ENCODE measurements at regions not wholly inside any gene's neighbourhood (a gene's known extent, or its start where the extent isn't known, plus 50 kb on each side); places are given as distances from the start of the nearest gene placed in this dataset.
"Not testable (repeated sequence)": the region's sequence is repeated elsewhere in the genome, so short reads cannot be mapped to it uniquely, and the experiment has no call there.

GRCh38 chr18:28334516-28334915 is 157.6 kb upstream of the CDH2 start:
- no peak for DNase-seq
- no peak for ATAC-seq (replicated peaks)
- no peak overlapping the region for H3K4me3 Mint-ChIP-seq
- no peaks in the 10 kb centered on the region for H3K4me1 Mint-ChIP-seq
- no peaks in the 10 kb centered on the region for H3K36me3 Mint-ChIP-seq
- H3K9me3 Mint-ChIP-seq = peaks cover 3 to 6% of the 10 kb centered on the region in 2 donors
- H3K27me3 Mint-ChIP-seq = no peaks in the 10 kb centered on the region
- no peak overlapping the region for H3K27ac Mint-ChIP-seq

- Mint-ChIP-seq H3K27me3 (no peaks in the 10 kb centered on the region), H3K4me3 (no peak overlapping the region), H3K36me3 (no peaks in the 10 kb centered on the region), H3K9me3 (peaks cover 3 to 6% of the 10 kb centered on the region in 2 donors), H3K27ac (no peak overlapping the region), H3K4me1 (no peaks in the 10 kb centered on the region)
- no peak for ATAC-seq (replicated peaks)
- DNase-seq = no peak
Measured at GRCh38 chr18:28332071-28332470, 155.1 kb upstream of the CDH2 start.

GRCh38 chr18:28331551-28331950 is 154.6 kb upstream of the CDH2 start:
- H3K4me1 Mint-ChIP-seq = no peaks in the 10 kb centered on the region
- DNase-seq = no peak
- H3K9me3 Mint-ChIP-seq = peaks cover 3 to 6% of the 10 kb centered on the region in 2 donors
- H3K4me3 Mint-ChIP-seq = no peak overlapping the region
- no peak overlapping the region for H3K27ac Mint-ChIP-seq
- no peaks in the 10 kb centered on the region for H3K36me3 Mint-ChIP-seq
- H3K27me3 Mint-ChIP-seq = no peaks in the 10 kb centered on the region
- no peak for ATAC-seq (replicated peaks)

- H3K4me3 Mint-ChIP-seq = no peak overlapping the region
- H3K27me3 Mint-ChIP-seq = no peaks in the 10 kb centered on the region
- no peaks in the 10 kb centered on the region for H3K36me3 Mint-ChIP-seq
- DNase-seq (no peak), ATAC-seq (replicated peaks) (no peak)
- H3K4me1 Mint-ChIP-seq = no peaks in the 10 kb centered on the region
- H3K27ac Mint-ChIP-seq = no peak overlapping the region
- peaks cover 0 to 12% of the 10 kb centered on the region in 2 donors for H3K9me3 Mint-ChIP-seq
Measured at GRCh38 chr18:28313602-28314001, 136.7 kb upstream of the CDH2 start.

- Mint-ChIP-seq H3K4me3 (no peak overlapping the region), H3K27me3 (no peaks in the 10 kb centered on the region), H3K9me3 (peaks cover under 1 to 4% of the 10 kb centered on the region in 2 donors), H3K36me3 (no peaks in the 10 kb centered on the region), H3K27ac (no peak overlapping the region), H3K4me1 (no peaks in the 10 kb centered on the region)
- no peak for ATAC-seq (replicated peaks)
- DNase-seq = no peak
Measured at GRCh38 chr18:28288784-28289183, 111.9 kb upstream of the CDH2 start.

- Mint-ChIP-seq H3K9me3 (peaks cover 0 to 6% of the 10 kb centered on the region in 2 donors), H3K4me1 (no peaks in the 10 kb centered on the region), H3K4me3 (no peak overlapping the region), H3K27ac (no peak overlapping the region), H3K27me3 (no peaks in the 10 kb centered on the region), H3K36me3 (no peaks in the 10 kb centered on the region)
- DNase-seq = no peak
- no peak for ATAC-seq (replicated peaks)
Measured at GRCh38 chr18:28287146-28287545, 110.2 kb upstream of the CDH2 start.

- Mint-ChIP-seq H3K36me3 (no peaks in the 10 kb centered on the region), H3K9me3 (peaks cover 0 to 3% of the 10 kb centered on the region in 2 donors), H3K27ac (no peak overlapping the region), H3K4me1 (no peaks in the 10 kb centered on the region), H3K4me3 (no peak overlapping the region), H3K27me3 (no peaks in the 10 kb centered on the region)
- ATAC-seq (replicated peaks) (no peak), DNase-seq (no peak)
Measured at GRCh38 chr18:28284132-28284531, 107.2 kb upstream of the CDH2 start.

GRCh38 chr18:28281400-28281799 is 104.5 kb upstream of the CDH2 start:
- no peak overlapping the region for H3K4me3 Mint-ChIP-seq
- H3K4me1 Mint-ChIP-seq = no peaks in the 10 kb centered on the region
- no peak for ATAC-seq (replicated peaks)
- H3K36me3 Mint-ChIP-seq = no peaks in the 10 kb centered on the region
- no peak for DNase-seq
- H3K27me3 Mint-ChIP-seq = no peaks in the 10 kb centered on the region
- H3K9me3 Mint-ChIP-seq = peaks cover 0 to 3% of the 10 kb centered on the region in 2 donors
- no peak overlapping the region for H3K27ac Mint-ChIP-seq

GRCh38 chr18:28269750-28270149 is 92.8 kb upstream of the CDH2 start:
- Mint-ChIP-seq H3K9me3 (peaks cover 0 to 4% of the 10 kb centered on the region in 2 donors), H3K36me3 (no peaks in the 10 kb centered on the region), H3K4me3 (no peak overlapping the region), H3K4me1 (no peaks in the 10 kb centered on the region), H3K27ac (no peak overlapping the region), H3K27me3 (no peaks in the 10 kb centered on the region)
- ATAC-seq (replicated peaks) (no peak), DNase-seq (no peak)

GRCh38 chr18:28267878-28268625 is 91.1 kb upstream of the CDH2 start:
- DNase-seq = no peak
- no peak overlapping the region for H3K4me3 Mint-ChIP-seq

GRCh38 chr18:28267276-28267675 is 90.3 kb upstream of the CDH2 start:
- DNase-seq = no peak
- no peaks in the 10 kb centered on the region for H3K36me3 Mint-ChIP-seq
- no peak for ATAC-seq (replicated peaks)
- H3K4me1 Mint-ChIP-seq = no peaks in the 10 kb centered on the region
- H3K4me3 Mint-ChIP-seq = no peak overlapping the region
- no peaks in the 10 kb centered on the region for H3K27me3 Mint-ChIP-seq
- H3K27ac Mint-ChIP-seq = no peak overlapping the region
- peaks cover 0 to 3% of the 10 kb centered on the region in 2 donors for H3K9me3 Mint-ChIP-seq

More at GRCh38 chr18:28267878-28268625, 91.1 kb upstream of the CDH2 start:
- Mint-ChIP-seq H3K9me3 (peaks cover 0 to 4% of the 10 kb centered on the region in 2 donors), H3K36me3 (no peaks in the 10 kb centered on the region), H3K27ac (no peak overlapping the region), H3K27me3 (no peaks in the 10 kb centered on the region), H3K4me1 (no peaks in the 10 kb centered on the region)
- no peak for ATAC-seq (replicated peaks)

- DNase-seq (no peak), ATAC-seq (replicated peaks) (no peak)
- Mint-ChIP-seq H3K9me3 (peaks cover 0 to 4% of the 10 kb centered on the region in 2 donors), H3K4me1 (no peaks in the 10 kb centered on the region), H3K4me3 (no peak overlapping the region), H3K27me3 (no peaks in the 10 kb centered on the region), H3K36me3 (no peaks in the 10 kb centered on the region), H3K27ac (no peak overlapping the region)
Measured at GRCh38 chr18:28256166-28256565, 79.2 kb upstream of the CDH2 start.

- Mint-ChIP-seq H3K27ac (no peak overlapping the region), H3K4me3 (no peak overlapping the region), H3K36me3 (no peaks in the 10 kb centered on the region), H3K4me1 (no peaks in the 10 kb centered on the region), H3K9me3 (peaks cover 4 to 7% of the 10 kb centered on the region in 2 donors), H3K27me3 (no peaks in the 10 kb centered on the region)
- DNase-seq = no peak
- no peak for ATAC-seq (replicated peaks)
Measured at GRCh38 chr18:28248653-28249052, 71.7 kb upstream of the CDH2 start.

- H3K9me3 Mint-ChIP-seq; ATAC-seq (replicated peaks); H3K4me3 Mint-ChIP-seq; DNase-seq; H3K36me3 Mint-ChIP-seq; H3K4me1 Mint-ChIP-seq; H3K27ac Mint-ChIP-seq; H3K27me3 Mint-ChIP-seq: not testable (repeated sequence)
Measured at GRCh38 chr18:28240626-28241025, 63.7 kb upstream of the CDH2 start.

- H3K27me3 Mint-ChIP-seq = no peaks in the 10 kb centered on the region
- no peak overlapping the region for H3K27ac Mint-ChIP-seq
- DNase-seq = no peak
- no peaks in the 10 kb centered on the region for H3K4me1 Mint-ChIP-seq
- no peak for ATAC-seq (replicated peaks)
- H3K36me3 Mint-ChIP-seq = no peaks in the 10 kb centered on the region
- peaks cover 0 to 4% of the 10 kb centered on the region in 2 donors for H3K9me3 Mint-ChIP-seq
- no peak overlapping the region for H3K4me3 Mint-ChIP-seq
Measured at GRCh38 chr18:28236487-28236886, 59.6 kb upstream of the CDH2 start.
